SK-N-SH treated with all-trans-retinoic acid at 6 μM for 48 hours (cell line): ENCODE measurements at regions not wholly inside any gene's neighbourhood (a gene's known extent, or its start where the extent isn't known, plus 50 kb on each side); places are given as distances from the start of the nearest gene placed in this dataset.

Source experiments
- ATAC-seq: fragments of 200-7000 bp; cut with Tn5 transposase; 3 replicates; pipeline ENCODE4 v1.9.1; 2020; ENCODE audit warnings: mild to moderate bottlenecking, moderate library complexity
- ARNTL ChIP-seq: fragments of 450-650 bp; formaldehyde crosslinking; IDR thresholded peaks from 2 replicates; pipeline ENCODE4 v1.5.0; 2020; ENCODE audit warnings: low read depth, mild to moderate bottlenecking, moderate library complexity, borderline replicate concordance
- BACH2 ChIP-seq: fragments of 250-450 bp; sonication (Bioruptor Pico); IDR thresholded peaks from 2 replicates; pipeline ENCODE4 v1.9.0; 2021; ENCODE audit warnings: mild to moderate bottlenecking, borderline replicate concordance
- CSDC2 ChIP-seq: fragments of 250-450 bp; sonication (Bioruptor Pico); IDR thresholded peaks from 2 replicates; pipeline ENCODE4 v1.5.0; 2020; ENCODE audit warnings: mild to moderate bottlenecking, moderate library complexity
- ESRRG ChIP-seq: fragments of 250-450 bp; sonication (Bioruptor Pico); IDR thresholded peaks from 2 replicates; pipeline ENCODE4 v1.6.1; 2021; ENCODE audit warnings: mild to moderate bottlenecking
- GLIS3 ChIP-seq: fragments of 250-450 bp; sonication (Bioruptor Pico); IDR thresholded peaks from 2 replicates; pipeline ENCODE4 v1.5.0; 2020; ENCODE audit warnings: mild to moderate bottlenecking, moderate library complexity
- ISL1 ChIP-seq: fragments of 250-450 bp; sonication (Bioruptor Pico); IDR thresholded peaks from 2 replicates; pipeline ENCODE4 v2.1.2; 2022; ENCODE audit warnings: mild to moderate bottlenecking, moderate library complexity
- OSR1 ChIP-seq: fragments of 250-450 bp; sonication (Bioruptor Pico); IDR thresholded peaks from 2 replicates; pipeline ENCODE4 v1.8.0; 2022; ENCODE audit warnings: moderate library complexity, mild to moderate bottlenecking, inconsistent platforms
- PPARA ChIP-seq: fragments of 250-450 bp; sonication (Bioruptor Pico); IDR thresholded peaks from 2 replicates; pipeline ENCODE4 v1.5.0; 2020; ENCODE audit warnings: mild to moderate bottlenecking, borderline replicate concordance
- RARB ChIP-seq: fragments of 250-450 bp; sonication (Bioruptor Pico); IDR thresholded peaks from 2 replicates; pipeline ENCODE4 v1.8.0; 2021; ENCODE audit warnings: mild to moderate bottlenecking, moderate library complexity
- SNAI2 ChIP-seq: fragments of 250-450 bp; sonication (Bioruptor Pico); IDR thresholded peaks from 2 replicates; pipeline ENCODE4 v1.5.0; 2020; ENCODE audit warnings: mild to moderate bottlenecking, moderate library complexity
- TCF4 ChIP-seq: fragments of 250-450 bp; sonication (Bioruptor Pico); IDR thresholded peaks from 2 replicates; pipeline ENCODE4 v1.8.0; 2021; ENCODE audit warnings: mild to moderate bottlenecking, moderate library complexity, borderline replicate concordance
- TOX ChIP-seq: fragments of 250-450 bp; sonication (Bioruptor Pico); IDR thresholded peaks from 2 replicates; pipeline ENCODE4 v1.8.0; 2021; ENCODE audit warnings: mild to moderate bottlenecking, moderate library complexity, borderline replicate concordance
- ZC3H10 ChIP-seq: fragments of 250-450 bp; sonication (Bioruptor Pico); IDR thresholded peaks from 2 replicates; pipeline ENCODE4 v1.5.1; 2021; ENCODE audit warnings: mild to moderate bottlenecking, moderate library complexity
- ZFP30 ChIP-seq: fragments of 450-650 bp; formaldehyde crosslinking; IDR thresholded peaks from 2 replicates; pipeline ENCODE4 v1.5.0; 2022; ENCODE audit warnings: mild to moderate bottlenecking, moderate library complexity
- ZNF565 ChIP-seq: fragments of 450-650 bp; formaldehyde crosslinking; conservative IDR thresholded peaks from 2 replicates; pipeline ENCODE4 v1.5.0; 2020; ENCODE audit warnings: low read depth, mild to moderate bottlenecking, moderate library complexity
- ZNF70 ChIP-seq: fragments of 450-650 bp; formaldehyde crosslinking; IDR thresholded peaks from 2 replicates; pipeline ENCODE4 v1.5.0; 2020; ENCODE audit warnings: mild to moderate bottlenecking, moderate library complexity
- ZNF8 ChIP-seq: fragments of 450-650 bp; formaldehyde crosslinking; IDR thresholded peaks from 2 replicates; pipeline ENCODE4 v1.5.0; 2020; ENCODE audit warnings: mild to moderate bottlenecking, moderate library complexity
- TF ChIP-seq, protein P1 (sequence below): fragments of 250-450 bp; sonication (Bioruptor Pico); IDR thresholded peaks from 2 replicates; pipeline ENCODE4 v1.5.1; 2021; ENCODE audit warnings: mild to moderate bottlenecking, moderate library complexity
- TF ChIP-seq, protein P2 (sequence below): fragments of 250-450 bp; sonication (Bioruptor Pico); IDR thresholded peaks from 2 replicates; pipeline ENCODE4 v1.5.1; 2020; ENCODE audit warnings: low read depth, mild to moderate bottlenecking, moderate library complexity
- TF ChIP-seq, protein P3 (sequence below): fragments of 250-450 bp; sonication (Bioruptor Pico); IDR thresholded peaks from 2 replicates; pipeline ENCODE4 v1.5.0; 2020; ENCODE audit warnings: mild to moderate bottlenecking, moderate library complexity
- TF ChIP-seq, protein P4 (sequence below): fragments of 250-450 bp; sonication (Bioruptor Pico); IDR thresholded peaks from 2 replicates; pipeline ENCODE4 v1.8.0; 2021; ENCODE audit warnings: low read depth, mild to moderate bottlenecking, moderate library complexity, borderline replicate concordance
- TF ChIP-seq, protein P5 (sequence below): fragments of 250-450 bp; sonication (Bioruptor Pico); IDR thresholded peaks from 2 replicates; pipeline ENCODE4 v1.8.0; 2020; ENCODE audit warnings: mild to moderate bottlenecking, moderate library complexity, borderline replicate concordance

DNA sequence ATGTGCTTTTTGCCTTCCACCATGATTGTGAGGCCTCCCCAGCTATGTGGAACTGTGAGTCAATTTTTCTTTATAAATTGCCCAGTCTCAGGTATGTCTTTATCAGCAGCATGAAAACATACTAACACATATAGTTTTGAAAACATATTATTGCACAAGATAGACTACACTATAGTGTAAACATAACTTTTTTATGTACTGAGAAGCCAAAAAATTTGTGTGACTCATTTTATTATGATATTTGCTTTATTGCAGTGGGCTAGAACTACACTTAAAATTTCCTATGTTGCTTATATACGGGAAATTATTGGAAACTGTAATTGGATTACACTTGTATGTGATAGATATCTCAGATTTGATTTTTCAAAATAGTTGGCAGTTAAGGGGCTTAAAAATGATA lies 885.5 kb upstream of the FBXO33 start:
- no peak for ATAC-seq
- TF ChIP-seq TCF4 (no peak), OSR1 (CRISPR knock-in tag) (no peak), ZFP30 (CRISPR knock-in tag) (no peak), GLIS3 (CRISPR knock-in tag) (no peak)
- TF ChIP-seq, protein P1, sequence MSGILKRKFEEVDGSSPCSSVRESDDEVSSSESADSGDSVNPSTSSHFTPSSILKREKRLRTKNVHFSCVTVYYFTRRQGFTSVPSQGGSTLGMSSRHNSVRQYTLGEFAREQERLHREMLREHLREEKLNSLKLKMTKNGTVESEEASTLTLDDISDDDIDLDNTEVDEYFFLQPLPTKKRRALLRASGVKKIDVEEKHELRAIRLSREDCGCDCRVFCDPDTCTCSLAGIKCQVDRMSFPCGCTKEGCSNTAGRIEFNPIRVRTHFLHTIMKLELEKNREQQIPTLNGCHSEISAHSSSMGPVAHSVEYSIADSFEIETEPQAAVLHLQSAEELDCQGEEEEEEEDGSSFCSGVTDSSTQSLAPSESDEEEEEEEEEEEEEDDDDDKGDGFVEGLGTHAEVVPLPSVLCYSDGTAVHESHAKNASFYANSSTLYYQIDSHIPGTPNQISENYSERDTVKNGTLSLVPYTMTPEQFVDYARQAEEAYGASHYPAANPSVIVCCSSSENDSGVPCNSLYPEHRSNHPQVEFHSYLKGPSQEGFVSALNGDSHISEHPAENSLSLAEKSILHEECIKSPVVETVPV: no peak
- TF ChIP-seq, all 23 proteins: peak for 0

DNA sequence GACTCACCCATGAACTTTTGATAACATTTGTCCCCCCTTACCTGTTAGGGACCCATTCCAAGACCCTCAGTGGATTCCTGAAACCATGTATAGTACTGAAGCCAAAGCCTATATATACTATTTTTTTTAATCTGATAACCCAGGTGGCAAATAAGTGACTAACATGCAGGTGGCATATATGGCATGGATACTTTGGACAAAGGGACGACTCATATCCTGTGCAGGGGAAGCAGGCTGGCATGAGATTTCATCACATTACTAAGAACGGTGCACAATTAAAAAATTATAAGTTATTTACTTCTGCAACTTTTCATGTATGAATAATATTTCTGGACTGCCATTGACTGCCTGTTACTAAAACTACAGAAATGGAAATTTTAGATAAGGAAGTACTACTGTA lies 880.1 kb upstream of the FBXO33 start:
- ATAC-seq: no peak
- no peak for TF ChIP-seq TCF4
- TF ChIP-seq SNAI2 (CRISPR knock-in tag): no peak
- TF ChIP-seq, protein P2, sequence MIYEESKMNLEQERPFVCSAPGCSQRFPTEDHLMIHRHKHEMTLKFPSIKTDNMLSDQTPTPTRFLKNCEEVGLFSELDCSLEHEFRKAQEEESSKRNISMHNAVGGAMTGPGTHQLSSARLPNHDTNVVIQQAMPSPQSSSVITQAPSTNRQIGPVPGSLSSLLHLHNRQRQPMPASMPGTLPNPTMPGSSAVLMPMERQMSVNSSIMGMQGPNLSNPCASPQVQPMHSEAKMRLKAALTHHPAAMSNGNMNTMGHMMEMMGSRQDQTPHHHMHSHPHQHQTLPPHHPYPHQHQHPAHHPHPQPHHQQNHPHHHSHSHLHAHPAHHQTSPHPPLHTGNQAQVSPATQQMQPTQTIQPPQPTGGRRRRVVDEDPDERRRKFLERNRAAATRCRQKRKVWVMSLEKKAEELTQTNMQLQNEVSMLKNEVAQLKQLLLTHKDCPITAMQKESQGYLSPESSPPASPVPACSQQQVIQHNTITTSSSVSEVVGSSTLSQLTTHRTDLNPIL (CRISPR knock-in tag): no peak
- no peak for TF ChIP-seq GLIS3 (CRISPR knock-in tag)
- TF ChIP-seq ZC3H10: no peak
- TF ChIP-seq, protein P3, sequence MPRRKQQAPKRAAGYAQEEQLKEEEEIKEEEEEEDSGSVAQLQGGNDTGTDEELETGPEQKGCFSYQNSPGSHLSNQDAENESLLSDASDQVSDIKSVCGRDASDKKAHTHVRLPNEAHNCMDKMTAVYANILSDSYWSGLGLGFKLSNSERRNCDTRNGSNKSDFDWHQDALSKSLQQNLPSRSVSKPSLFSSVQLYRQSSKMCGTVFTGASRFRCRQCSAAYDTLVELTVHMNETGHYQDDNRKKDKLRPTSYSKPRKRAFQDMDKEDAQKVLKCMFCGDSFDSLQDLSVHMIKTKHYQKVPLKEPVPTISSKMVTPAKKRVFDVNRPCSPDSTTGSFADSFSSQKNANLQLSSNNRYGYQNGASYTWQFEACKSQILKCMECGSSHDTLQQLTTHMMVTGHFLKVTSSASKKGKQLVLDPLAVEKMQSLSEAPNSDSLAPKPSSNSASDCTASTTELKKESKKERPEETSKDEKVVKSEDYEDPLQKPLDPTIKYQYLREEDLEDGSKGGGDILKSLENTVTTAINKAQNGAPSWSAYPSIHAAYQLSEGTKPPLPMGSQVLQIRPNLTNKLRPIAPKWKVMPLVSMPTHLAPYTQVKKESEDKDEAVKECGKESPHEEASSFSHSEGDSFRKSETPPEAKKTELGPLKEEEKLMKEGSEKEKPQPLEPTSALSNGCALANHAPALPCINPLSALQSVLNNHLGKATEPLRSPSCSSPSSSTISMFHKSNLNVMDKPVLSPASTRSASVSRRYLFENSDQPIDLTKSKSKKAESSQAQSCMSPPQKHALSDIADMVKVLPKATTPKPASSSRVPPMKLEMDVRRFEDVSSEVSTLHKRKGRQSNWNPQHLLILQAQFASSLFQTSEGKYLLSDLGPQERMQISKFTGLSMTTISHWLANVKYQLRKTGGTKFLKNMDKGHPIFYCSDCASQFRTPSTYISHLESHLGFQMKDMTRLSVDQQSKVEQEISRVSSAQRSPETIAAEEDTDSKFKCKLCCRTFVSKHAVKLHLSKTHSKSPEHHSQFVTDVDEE (CRISPR knock-in tag): no peak
- no peak for TF ChIP-seq ZNF70 (CRISPR knock-in tag)
- TF ChIP-seq ZNF565 (CRISPR knock-in tag): no peak
- no peak for TF ChIP-seq ARNTL
- no peak for TF ChIP-seq CSDC2
- TF ChIP-seq ESRRG (CRISPR knock-in tag): no peak
- TF ChIP-seq, protein P4, sequence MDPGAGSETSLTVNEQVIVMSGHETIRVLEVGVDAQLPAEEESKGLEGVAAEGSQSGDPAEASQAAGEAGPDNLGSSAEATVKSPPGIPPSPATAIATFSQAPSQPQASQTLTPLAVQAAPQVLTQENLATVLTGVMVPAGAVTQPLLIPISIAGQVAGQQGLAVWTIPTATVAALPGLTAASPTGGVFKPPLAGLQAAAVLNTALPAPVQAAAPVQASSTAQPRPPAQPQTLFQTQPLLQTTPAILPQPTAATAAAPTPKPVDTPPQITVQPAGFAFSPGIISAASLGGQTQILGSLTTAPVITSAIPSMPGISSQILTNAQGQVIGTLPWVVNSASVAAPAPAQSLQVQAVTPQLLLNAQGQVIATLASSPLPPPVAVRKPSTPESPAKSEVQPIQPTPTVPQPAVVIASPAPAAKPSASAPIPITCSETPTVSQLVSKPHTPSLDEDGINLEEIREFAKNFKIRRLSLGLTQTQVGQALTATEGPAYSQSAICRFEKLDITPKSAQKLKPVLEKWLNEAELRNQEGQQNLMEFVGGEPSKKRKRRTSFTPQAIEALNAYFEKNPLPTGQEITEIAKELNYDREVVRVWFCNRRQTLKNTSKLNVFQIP (CRISPR knock-in tag): no peak
- TF ChIP-seq OSR1 (CRISPR knock-in tag): no peak
- TF ChIP-seq, protein P5, sequence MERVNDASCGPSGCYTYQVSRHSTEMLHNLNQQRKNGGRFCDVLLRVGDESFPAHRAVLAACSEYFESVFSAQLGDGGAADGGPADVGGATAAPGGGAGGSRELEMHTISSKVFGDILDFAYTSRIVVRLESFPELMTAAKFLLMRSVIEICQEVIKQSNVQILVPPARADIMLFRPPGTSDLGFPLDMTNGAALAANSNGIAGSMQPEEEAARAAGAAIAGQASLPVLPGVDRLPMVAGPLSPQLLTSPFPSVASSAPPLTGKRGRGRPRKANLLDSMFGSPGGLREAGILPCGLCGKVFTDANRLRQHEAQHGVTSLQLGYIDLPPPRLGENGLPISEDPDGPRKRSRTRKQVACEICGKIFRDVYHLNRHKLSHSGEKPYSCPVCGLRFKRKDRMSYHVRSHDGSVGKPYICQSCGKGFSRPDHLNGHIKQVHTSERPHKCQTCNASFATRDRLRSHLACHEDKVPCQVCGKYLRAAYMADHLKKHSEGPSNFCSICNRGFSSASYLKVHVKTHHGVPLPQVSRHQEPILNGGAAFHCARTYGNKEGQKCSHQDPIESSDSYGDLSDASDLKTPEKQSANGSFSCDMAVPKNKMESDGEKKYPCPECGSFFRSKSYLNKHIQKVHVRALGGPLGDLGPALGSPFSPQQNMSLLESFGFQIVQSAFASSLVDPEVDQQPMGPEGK (CRISPR knock-in tag): no peak
- no peak for TF ChIP-seq ZFP30 (CRISPR knock-in tag)

DNA sequence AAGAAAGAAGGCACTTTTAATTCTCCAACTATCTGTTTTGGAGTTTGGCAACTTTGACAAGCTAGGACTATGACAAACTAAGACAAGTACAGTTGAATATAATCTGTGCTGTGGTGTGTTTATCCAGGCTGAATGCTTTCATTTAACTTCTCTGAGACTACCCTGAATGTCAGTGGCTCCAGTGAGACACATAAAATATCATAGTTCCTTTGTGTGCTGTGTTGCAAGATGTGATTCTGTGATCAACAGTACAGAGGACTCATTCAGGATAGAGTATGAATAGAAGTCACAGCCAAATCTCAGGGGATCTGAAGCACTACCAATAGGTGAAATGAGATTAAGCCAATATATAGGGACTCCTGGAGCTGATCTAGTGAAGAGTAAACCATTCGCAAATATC lies 876.9 kb upstream of the FBXO33 start:
- no peak for ATAC-seq
- TF ChIP-seq ZNF565 (CRISPR knock-in tag) (no peak), OSR1 (CRISPR knock-in tag) (no peak), BACH2 (CRISPR knock-in tag) (no peak), PPARA (CRISPR knock-in tag) (no peak), ZNF8 (CRISPR knock-in tag) (no peak), ISL1 (CRISPR knock-in tag) (no peak), RARB (CRISPR knock-in tag) (no peak), TOX (no peak), ARNTL (no peak)
- TF ChIP-seq, protein P5 (CRISPR knock-in tag): no peak
- TF ChIP-seq, protein P4 (CRISPR knock-in tag): no peak
- TF ChIP-seq, protein P1: no peak
- TF ChIP-seq, protein P2 (CRISPR knock-in tag): no peak
